ENCODE measurements at regions not wholly inside any gene's neighbourhood (a gene's known extent, or its start where the extent isn't known, plus 50 kb on each side); places are given as distances from the start of the nearest gene placed in this dataset.

DNA sequence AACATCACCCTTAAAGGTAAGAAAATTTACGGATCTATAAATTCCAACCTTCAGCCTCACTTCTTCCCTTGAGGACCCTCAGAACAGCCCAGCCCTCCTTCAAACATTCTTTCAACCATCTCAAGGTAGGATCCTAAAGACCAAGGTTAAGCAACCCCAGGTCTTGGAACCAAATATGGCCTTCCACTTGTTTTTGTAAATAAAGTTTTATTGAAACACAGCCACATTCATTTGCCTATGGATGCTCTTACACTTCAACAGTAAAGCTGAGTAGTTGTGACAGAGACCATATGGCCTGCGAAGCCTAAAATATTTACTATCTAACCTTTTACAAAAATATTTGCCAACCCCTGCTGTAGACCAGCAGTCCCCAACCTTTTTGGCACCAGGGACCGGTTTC, 70.4 kb upstream of the NTRK3 start:
- FAIRE-seq = no peak
- H3K18ac ChIP-seq (ENCODE audit: extremely low read depth, low read length) = no peak overlapping the region
- no peak overlapping the region for H2BK120ac ChIP-seq (replicated peaks; ENCODE audit: low read depth, low read length)
- H4K5ac ChIP-seq (ENCODE audit: insufficient read length, low read depth, low read length) = no peak overlapping the region
- no peaks in the 10 kb centered on the region for H3K4me1 ChIP-seq (replicated peaks in 1 of 4; ENCODE audit: control insufficient read depth in 3 of 4, insufficient read depth in 4 of 4, low read length in 3 of 4)
- DNase-seq (ENCODE audit: low read depth in 1 of 2, low spot score in 2 of 2) = no peak
- no peak overlapping the region for H3K23ac ChIP-seq (ENCODE audit: insufficient read length)
- no peak overlapping the region for H3K4me2 ChIP-seq (ENCODE audit: insufficient read depth in 1 of 2, low read depth in 2 of 2, low read length in 2 of 2)
- no peaks in the 10 kb centered on the region for H3K9me3 ChIP-seq (ENCODE audit: insufficient read depth in 2 of 2, low read depth in 1 of 2, low read length in 1 of 2)
- H2BK15ac ChIP-seq (ENCODE audit: low read length) = no peak overlapping the region
- no peak overlapping the region for H2BK5ac ChIP-seq (ENCODE audit: low read depth, low read length)
- H4K8ac ChIP-seq (ENCODE audit: extremely low read depth, insufficient read depth, low read length) = no peak overlapping the region
- no peaks in the 10 kb centered on the region for H3K23me2 ChIP-seq (ENCODE audit: low read depth, low read length)
- H3K14ac ChIP-seq (ENCODE audit: insufficient read length) = no peak overlapping the region
- no peak overlapping the region for H4K91ac ChIP-seq (replicated peaks; ENCODE audit: insufficient read length, low read length)
- 100% methylated on average over 3 of the region's 3 CpGs; no CpG with 5 or more reads in 1 of the 2 experiments for WGBS, 2 experiments (ENCODE audit: extremely low coverage in 1 of 2, insufficient coverage in 1 of 2, insufficient read length in 1 of 2, insufficient replicate concordance in 2 of 2, low coverage in 1 of 2, low lambda C conversion rate in 2 of 2, missing lambda C conversion rate in 1 of 2)
- no peak overlapping the region for H3K9ac ChIP-seq (replicated peaks in 1 of 4; ENCODE audit: extremely low read depth in 1 of 4, low read depth in 3 of 4, low read length in 3 of 4)
- no peaks in the 10 kb centered on the region for H3K79me1 ChIP-seq (ENCODE audit: low read depth, low read length)
- H3K4ac ChIP-seq (replicated peaks; ENCODE audit: insufficient read length, low read depth, low read length) = peak overlapping the region; percentile 35
- no peak overlapping the region for H3K27ac ChIP-seq (ENCODE audit: low read depth, low read length)
- POLR2A ChIA-PET (ENCODE audit: partially characterized antibody) = no interaction called here
- TF ChIP-seq CBX8 (IDR thresholded peaks at IDR 0.05; ENCODE audit: borderline replicate concordance, low read depth, low read length) = no peak
- TF ChIP-seq EP300 (IDR thresholded peaks at IDR 0.05; ENCODE audit: borderline replicate concordance in 1 of 2, low read depth in 2 of 2, low read length in 2 of 2) = no peak
- TF ChIP-seq BRCA1 (IDR thresholded peaks at IDR 0.05; ENCODE audit: low read depth, low read length) = no peak
- TF ChIP-seq KDM5A (IDR thresholded peaks at IDR 0.05; ENCODE audit: low read length) = no peak
- TF ChIP-seq JUND (IDR thresholded peaks at IDR 0.05; ENCODE audit: low read length) = no peak
- no peaks in the 10 kb centered on the region for H3K79me2 ChIP-seq (ENCODE audit: control insufficient read depth in 1 of 2, insufficient read depth in 2 of 2, low read length in 2 of 2)
- CTCF ChIA-PET (ENCODE audit: partially characterized antibody) = interaction anchor here (0.6 kb wide), 1 partner anchor 377 kb away, joined by 3 read pairs; no protein-coding TSS in a partner anchor
- no peaks in the 10 kb centered on the region for H4K20me1 ChIP-seq (replicated peaks in 1 of 2; ENCODE audit: control insufficient read depth in 1 of 2, insufficient read depth in 2 of 2, low read length in 2 of 2)
- no peaks in the 10 kb centered on the region for H3K36me3 ChIP-seq (ENCODE audit: control insufficient read depth in 2 of 4, insufficient read depth in 4 of 4, low read length in 3 of 4)
- H2BK12ac ChIP-seq (ENCODE audit: low read depth, low read length) = no peak overlapping the region
- no peak overlapping the region for H2AK5ac ChIP-seq (ENCODE audit: low read depth, low read length)
- H2AFZ ChIP-seq (ENCODE audit: low read length) = no peak overlapping the region
- no peak overlapping the region for H3K56ac ChIP-seq (replicated peaks; ENCODE audit: insufficient read length, low read depth, low read length)
- no peak overlapping the region for H3K4me3 ChIP-seq (ENCODE audit: extremely low read depth in 1 of 4, insufficient read depth in 2 of 4, low read depth in 3 of 4, low read length in 4 of 4)
- no peak overlapping the region for H2BK20ac ChIP-seq (ENCODE audit: low read length)
- no peaks in the 10 kb centered on the region for H3K27me3 ChIP-seq (replicated peaks in 1 of 4; ENCODE audit: control insufficient read depth in 3 of 4, extremely low read depth in 1 of 4, insufficient read depth in 3 of 4, low read length in 3 of 4)
